Heart left ventricle (tissue), 16 donors: ENCODE measurements at regions not wholly inside any gene's neighbourhood (a gene's known extent, or its start where the extent isn't known, plus 50 kb on each side); places are given as distances from the start of the nearest gene placed in this dataset.

Experiments
- ATAC-seq, 4 donors: fragments of 200-7000 bp; cut with Tn5 transposase; one replicate each; pipeline ENCODE4 v1.9.1; 2020 to 2022; ENCODE audit warnings: moderate library complexity in 4 of 4, mild to moderate bottlenecking in 3 of 4, moderate number of reproducible peaks in 1 of 4
- DNase-seq, 5 donors: peaks; one replicate each; pipeline ENCODE4 v3.0.0-alpha.2; 2020
- H3K27ac ChIP-seq, 12 donors: fragments of 200-600 bp; sonication (generic) in 4 of 12; one replicate each; pipeline versions ENCODE4 v1.5.0 to v1.8.0; 2016 to 2022; ENCODE audit warnings: mild to moderate bottlenecking in 2 of 12
- H3K27me3 ChIP-seq, 9 donors: fragments of 200-600 bp; sonication (generic) in 2 of 9; one replicate each; pipeline versions ENCODE4 v1.5.1 to v1.8.0; 2016 to 2022; ENCODE audit warnings: mild to moderate bottlenecking in 3 of 9
- H3K36me3 ChIP-seq, 9 donors: fragments of 200-600 bp; sonication (generic) in 2 of 9; one replicate each; pipeline versions ENCODE4 v1.5.0 to v1.8.0; 2018 to 2022; ENCODE audit warnings: mild to moderate bottlenecking in 2 of 9
- H3K4me1 ChIP-seq, 12 donors: fragments of 200-600 bp; sonication (generic) in 4 of 12; one replicate each; pipeline versions ENCODE4 v1.5.0 to v1.8.0; 2016 to 2022; ENCODE audit warnings: mild to moderate bottlenecking in 3 of 12
- H3K4me3 ChIP-seq, 12 donors: fragments of 200-600 bp; sonication (generic) in 4 of 12; one replicate each; pipeline versions ENCODE4 v1.5.0 to v1.8.0; 2017 to 2022; ENCODE audit warnings: mild to moderate bottlenecking in 9 of 12, moderate library complexity in 4 of 12
- H3K9me3 ChIP-seq, 12 donors: fragments of 200-600 bp; sonication (generic) in 4 of 12; one replicate each; pipeline versions ENCODE4 v1.5.0 to v1.8.0; 2016 to 2022; ENCODE audit warnings: mild to moderate bottlenecking in 1 of 12
- CTCF ChIP-seq, 12 donors: fragments of 200-600 bp; sonication (generic) in 4 of 12; IDR thresholded peaks; one replicate each; pipeline versions ENCODE4 v1.5.0 to v1.8.0; 2018 to 2022; ENCODE audit warnings: antibody characterized with exemption in 12 of 12, mild to moderate bottlenecking in 5 of 12
- POLR2A ChIP-seq, 2 donors: fragments of 450-650 bp; IDR thresholded peaks; one replicate each; pipeline ENCODE4 v1.6.1; 2017; ENCODE audit warnings: antibody characterized with exemption in 2 of 2, mild to moderate bottlenecking in 2 of 2, moderate library complexity in 2 of 2
- WGBS, 4 donors: extraction: QIAGEN DNeasy Blood & Tissue Kit in 2 of 4; methylation state at CpG; one replicate each; pipeline versions ENCODE4 v1.1.5 to v1.1.7; 2013 to 2018; 5-methylcytosine and 5-hydroxymethylcytosine counted together
- intact Hi-C, 10 donors: fragments of 100-400 bp; cut with DNase I; formaldehyde crosslinking; loops; one replicate each; pipeline versions ENCODE4 v1.11.1 to v1.14.2; 2022
- donor health status: ischemic (EF 13 %, LVEDD 7.1; RV severe dilation, severe dysfunction).
- donor health status: healthy with polysubstance abuse.
- donor health status: DM: no; HTN: yes; CAD: no.
- donor health status: DM: no; HTN: no; CAD: no.
- donor health status: ischemic (EF 25% LVEDD 6.9; RV normal size, moderate dysfunction).
- donor health status: ischemic (EF 25% LVEDD 5.7; RV mildly dilated, moderate dysfunction).
- donor health status: healthy.
- donor health status: DM: yes; HTN: yes; CAD: no.
- donor health status: ischemic (EF 35%, LVEDD 5.7; RV mildly dilated, moderate dysfunction).
- donor health status: nonischemic (EF 11% LVEDD 7.7; RV severe dilation, severe dysfunction).
- donor health status: DM: yes; HTN: yes; CAD: no.
- donor health status: PGD.
- donor health status: ischemic (EF 29% LVEDD 5.4; RV normal size, mild dysfunction).
- donor health status: nonischemic (EF 23%, LVEDD 6.1; RV moderate dilation, normal function).

GRCh38 chr3:153000325-153000724 lies 161.7 kb upstream of the RAP2B start:
- 76 to 87% (median 80%) methylated on average over 2 of the region's 2 CpGs for WGBS, 4 donors
- Histone ChIP-seq H3K4me3 (no peak overlapping the region), H3K27me3 (no peaks in the 10 kb centered on the region), H3K4me1 (no peaks in the 10 kb centered on the region), H3K9me3 (no peaks in the 10 kb centered on the region), H3K27ac (no peak overlapping the region), H3K36me3 (no peaks in the 10 kb centered on the region)
- DNase-seq (no peak), ATAC-seq (no peak)
- TF ChIP-seq CTCF (IDR thresholded peaks at IDR 0.05): no peak
- no peak for TF ChIP-seq POLR2A (IDR thresholded peaks at IDR 0.05)
- intact Hi-C loops: no loop called here

GRCh38 chr3:153001210-153002078 lies 160.6 kb upstream of the RAP2B start:
- ATAC-seq (no peak), DNase-seq (no peak)
- Histone ChIP-seq H3K36me3 (no peaks in the 10 kb centered on the region), H3K4me1 (no peaks in the 10 kb centered on the region), H3K27me3 (no peaks in the 10 kb centered on the region), H3K27ac (no peak overlapping the region), H3K9me3 (no peaks in the 10 kb centered on the region), H3K4me3 (no peak overlapping the region)
- intact Hi-C loops: no loop called here
- TF ChIP-seq CTCF (IDR thresholded peaks at IDR 0.05) (no peak), POLR2A (IDR thresholded peaks at IDR 0.05) (no peak)
- 75 to 82% (median 80%) methylated on average over 4 of the region's 4 CpGs for WGBS, 4 donors

GRCh38 chr3:153003441-153003840 lies 158.6 kb upstream of the RAP2B start:
- no peaks in the 10 kb centered on the region for H3K9me3 ChIP-seq
- H3K36me3 ChIP-seq: no peaks in the 10 kb centered on the region
- ATAC-seq (no peak), DNase-seq (no peak)
- WGBS, 4 donors: 65 to 89% (median 86%) methylated on average over 2 of the region's 2 CpGs
- intact Hi-C loops: no loop called here
- H3K4me3 ChIP-seq: no peak overlapping the region
- H3K27ac ChIP-seq: no peak overlapping the region
- no peaks in the 10 kb centered on the region for H3K4me1 ChIP-seq
- H3K27me3 ChIP-seq: no peaks in the 10 kb centered on the region
- TF ChIP-seq CTCF (IDR thresholded peaks at IDR 0.05) (no peak), POLR2A (IDR thresholded peaks at IDR 0.05) (no peak)

- TF ChIP-seq CTCF (IDR thresholded peaks at IDR 0.05): no peak
- TF ChIP-seq POLR2A (IDR thresholded peaks at IDR 0.05): no peak
- intact Hi-C loops: no loop called here
- ATAC-seq (no peak), DNase-seq (no peak)
- Histone ChIP-seq H3K9me3 (no peaks in the 10 kb centered on the region), H3K27me3 (no peaks in the 10 kb centered on the region), H3K27ac (no peak overlapping the region), H3K4me3 (no peak overlapping the region), H3K4me1 (no peaks in the 10 kb centered on the region), H3K36me3 (no peaks in the 10 kb centered on the region)
- 56 to 66% (median 57%) methylated on average over 1 of the region's 1 CpG for WGBS, 4 donors
Observed at GRCh38 chr3:153003862-153004261, 158.2 kb upstream of the RAP2B start.
